Anterior cingulate cortex (tissue), 58 donors: ENCODE measurements at regions not wholly inside any gene's neighbourhood (a gene's known extent, or its start where the extent isn't known, plus 50 kb on each side); places are given as distances from the start of the nearest gene placed in this dataset.
"Not testable (repeated sequence)": the region's sequence is repeated elsewhere in the genome, so short reads cannot be mapped to it uniquely, and the experiment has no call there.

Source experiments
- DNase-seq, 58 donors: peaks; one replicate each; lab custom pipeline; 2025; lab: John Stamatoyannopoulos, UW

GRCh38 chr12:84165998-84166571 is 746.5 kb downstream of the SLC6A15 start:
- no peak for DNase-seq

GRCh38 chr12:84161296-84161695 is 751.3 kb downstream of the SLC6A15 start:
- DNase-seq = no peak

- DNase-seq = no peak
Observed at GRCh38 chr12:84159260-84159659, 753.3 kb downstream of the SLC6A15 start.

GRCh38 chr12:84157170-84157569 is 755.4 kb downstream of the SLC6A15 start:
- DNase-seq = no peak

- not testable (repeated sequence) for DNase-seq
Observed at GRCh38 chr12:84154991-84155930, 757.3 kb downstream of the SLC6A15 start.

- DNase-seq = not testable (repeated sequence)
Observed at GRCh38 chr12:84154439-84154990, 758.1 kb downstream of the SLC6A15 start.

GRCh38 chr12:84150201-84150600 is 762.4 kb downstream of the SLC6A15 start:
- DNase-seq = no peak

GRCh38 chr12:84148335-84148734 is 764.3 kb downstream of the SLC6A15 start:
- no peak for DNase-seq

GRCh38 chr12:84136862-84137367 is 775.7 kb downstream of the SLC6A15 start:
- DNase-seq = no peak

GRCh38 chr12:84135586-84136279 is 776.9 kb downstream of the SLC6A15 start:
- DNase-seq = no peak

GRCh38 chr12:84134797-84135366 is 777.7 kb downstream of the SLC6A15 start:
- DNase-seq = no peak

- DNase-seq = no peak
Observed at GRCh38 chr12:84131076-84131475, 781.5 kb downstream of the SLC6A15 start.

GRCh38 chr12:84128117-84128991 is 784.2 kb downstream of the SLC6A15 start:
- no peak for DNase-seq

GRCh38 chr12:84124211-84124610 is 788.4 kb downstream of the SLC6A15 start:
- DNase-seq = no peak

- no peak for DNase-seq
Observed at GRCh38 chr12:84117190-84117589, 795.4 kb downstream of the SLC6A15 start.

- no peak for DNase-seq
Observed at GRCh38 chr12:84113666-84114065, 798.9 kb downstream of the SLC6A15 start.

- DNase-seq = not testable (repeated sequence)
Observed at GRCh38 chr12:84103886-84104285, 808.7 kb downstream of the SLC6A15 start.

- DNase-seq = not testable (repeated sequence)
Observed at GRCh38 chr12:84101963-84102362, 810.6 kb downstream of the SLC6A15 start.

- not testable (repeated sequence) for DNase-seq
Observed at GRCh38 chr12:84099591-84099990, 813.0 kb downstream of the SLC6A15 start.
